ENCODE measurements at regions not wholly inside any gene's neighbourhood (a gene's known extent, or its start where the extent isn't known, plus 50 kb on each side); places are given as distances from the start of the nearest gene placed in this dataset.
"Not testable (repeated sequence)": the region's sequence is repeated elsewhere in the genome, so short reads cannot be mapped to it uniquely, and the experiment has no call there.

GRCh38 chr2:14094592-14094991, 537.9 kb upstream of the LRATD1 start:
- no peaks in the 10 kb centered on the region for H4K20me1 ChIP-seq (ENCODE audit: insufficient read depth, low read length)
- no peaks in the 10 kb centered on the region for H3K27me3 ChIP-seq (ENCODE audit: insufficient read depth, low read length)
- no peaks in the 10 kb centered on the region for H3K4me1 ChIP-seq (ENCODE audit: insufficient read depth, low read length)
- no peaks in the 10 kb centered on the region for H3K9me3 ChIP-seq (ENCODE audit: low read depth, low read length)
- no peak for DNase-seq (ENCODE audit: insufficient read length, low spot score, missing footprints)
- no peak for TF ChIP-seq CTCF (IDR thresholded peaks at IDR 0.05; ENCODE audit: extremely low read depth, low read depth, low read length)
- H2AFZ ChIP-seq (ENCODE audit: low read length): no peak overlapping the region
- H3K27ac ChIP-seq (ENCODE audit: low read depth, low read length): no peak overlapping the region
- H3K36me3 ChIP-seq (ENCODE audit: insufficient read depth, low read length): no peaks in the 10 kb centered on the region
- no peak overlapping the region for H3K4me3 ChIP-seq (ENCODE audit: insufficient read depth, low read length)
- no peaks in the 10 kb centered on the region for H3K79me2 ChIP-seq (ENCODE audit: insufficient read depth, low read length)
- H3K4me2 ChIP-seq (ENCODE audit: insufficient read depth, low read length): no peak overlapping the region

GRCh38 chr2:14099101-14099500, 533.4 kb upstream of the LRATD1 start:
- H3K4me3 ChIP-seq (ENCODE audit: insufficient read depth, low read length); H3K4me1 ChIP-seq (ENCODE audit: insufficient read depth, low read length); H3K36me3 ChIP-seq (ENCODE audit: insufficient read depth, low read length); H2AFZ ChIP-seq (ENCODE audit: low read length); H3K4me2 ChIP-seq (ENCODE audit: insufficient read depth, low read length); DNase-seq (ENCODE audit: insufficient read length, low spot score, missing footprints); H3K79me2 ChIP-seq (ENCODE audit: insufficient read depth, low read length); H4K20me1 ChIP-seq (ENCODE audit: insufficient read depth, low read length); H3K27me3 ChIP-seq (ENCODE audit: insufficient read depth, low read length); H3K27ac ChIP-seq (ENCODE audit: low read depth, low read length); H3K9me3 ChIP-seq (ENCODE audit: low read depth, low read length): not testable (repeated sequence)

GRCh38 chr2:14114275-14114674, 518.2 kb upstream of the LRATD1 start:
- DNase-seq (ENCODE audit: insufficient read length, low spot score, missing footprints): no peak
- no peak overlapping the region for H3K4me3 ChIP-seq (ENCODE audit: insufficient read depth, low read length)

GRCh38 chr2:14120376-14120775, 512.1 kb upstream of the LRATD1 start:
- no peak overlapping the region for H3K4me2 ChIP-seq (ENCODE audit: insufficient read depth, low read length)
- no peak overlapping the region for H3K27ac ChIP-seq (ENCODE audit: low read depth, low read length)
- H3K4me3 ChIP-seq (ENCODE audit: insufficient read depth, low read length): no peak overlapping the region
- no peak overlapping the region for H2AFZ ChIP-seq (ENCODE audit: low read length)
- no peaks in the 10 kb centered on the region for H4K20me1 ChIP-seq (ENCODE audit: insufficient read depth, low read length)
- H3K9me3 ChIP-seq (ENCODE audit: low read depth, low read length): no peaks in the 10 kb centered on the region
- no peak for TF ChIP-seq CTCF (IDR thresholded peaks at IDR 0.05; ENCODE audit: extremely low read depth, low read depth, low read length)
- no peaks in the 10 kb centered on the region for H3K4me1 ChIP-seq (ENCODE audit: insufficient read depth, low read length)
- no peak for DNase-seq (ENCODE audit: insufficient read length, low spot score, missing footprints)
- no peaks in the 10 kb centered on the region for H3K36me3 ChIP-seq (ENCODE audit: insufficient read depth, low read length)
- no peaks in the 10 kb centered on the region for H3K79me2 ChIP-seq (ENCODE audit: insufficient read depth, low read length)
- H3K27me3 ChIP-seq (ENCODE audit: insufficient read depth, low read length): no peaks in the 10 kb centered on the region

More at GRCh38 chr2:14114275-14114674, 518.2 kb upstream of the LRATD1 start:
- no peak overlapping the region for H3K4me2 ChIP-seq (ENCODE audit: insufficient read depth, low read length)
- no peaks in the 10 kb centered on the region for H3K9me3 ChIP-seq (ENCODE audit: low read depth, low read length)
- H4K20me1 ChIP-seq (ENCODE audit: insufficient read depth, low read length): no peaks in the 10 kb centered on the region
- no peaks in the 10 kb centered on the region for H3K4me1 ChIP-seq (ENCODE audit: insufficient read depth, low read length)
- H2AFZ ChIP-seq (ENCODE audit: low read length): no peak overlapping the region
- no peak for TF ChIP-seq CTCF (IDR thresholded peaks at IDR 0.05; ENCODE audit: extremely low read depth, low read depth, low read length)
- no peaks in the 10 kb centered on the region for H3K79me2 ChIP-seq (ENCODE audit: insufficient read depth, low read length)
- H3K27ac ChIP-seq (ENCODE audit: low read depth, low read length): no peak overlapping the region
- H3K27me3 ChIP-seq (ENCODE audit: insufficient read depth, low read length): no peaks in the 10 kb centered on the region
- H3K36me3 ChIP-seq (ENCODE audit: insufficient read depth, low read length): no peaks in the 10 kb centered on the region
